Gastroesophageal sphincter (tissue), 3 donors: ENCODE measurements at regions not wholly inside any gene's neighbourhood (a gene's known extent, or its start where the extent isn't known, plus 50 kb on each side); places are given as distances from the start of the nearest gene placed in this dataset.

Experiments
- CTCF ChIP-seq, 4 experiments: fragments of 200-600 bp in 2 of 4; fragments of 450-650 bp in 2 of 4; sonication (generic) in 1 of 4; IDR thresholded peaks; one replicate each; pipeline ENCODE4 v1.5.1; 2017 to 2019; ENCODE audit warnings: antibody characterized with exemption in 4 of 4, mild to moderate bottlenecking in 2 of 4, moderate library complexity in 2 of 4
- POLR2A ChIP-seq, 2 donors: fragments of 450-650 bp; IDR thresholded peaks; one replicate each; pipeline ENCODE4 v1.6.1; 2017; ENCODE audit warnings: antibody characterized with exemption in 2 of 2, mild to moderate bottlenecking in 2 of 2, moderate library complexity in 1 of 2
- POLR2AphosphoS5 ChIP-seq: sonication (generic); formaldehyde crosslinking; IDR thresholded peaks from one replicate; pipeline ENCODE4 v1.6.1; 2017; ENCODE audit warnings: antibody characterized with exemption

GRCh38 chr4:178215763-178216162 is 773.5 kb upstream of the AGA start:
- no peak for TF ChIP-seq CTCF (IDR thresholded peaks at IDR 0.05)
- TF ChIP-seq POLR2AphosphoS5 = no peak
- TF ChIP-seq POLR2A (IDR thresholded peaks at IDR 0.05) = no peak
